OCI-LY7 (cell line): ENCODE measurements at regions not wholly inside any gene's neighbourhood (a gene's known extent, or its start where the extent isn't known, plus 50 kb on each side); places are given as distances from the start of the nearest gene placed in this dataset.

ENCODE experiments used
- BruUV-seq: library from RNA; stranded (reverse); fragments of 400-500 nt; replicated peaks from 2 replicates; lab custom pipeline; 2021; lab: Mats Ljungman, UMichigan
- CTCF ChIA-PET: fragments of 300-600 bp; sonication (Branson Sonifier 250); formaldehyde crosslinking; loops from one replicate; lab custom pipeline; 2022; ENCODE audit warnings: antibody characterized with exemption; ENCODE audit not compliant: unreplicated experiment; lab: Charles Lee
- POLR2A ChIA-PET: fragments of 300-600 bp; sonication (Branson Sonifier 250); formaldehyde crosslinking; loops from one replicate; lab custom pipeline; 2022; ENCODE audit warnings: antibody characterized with exemption; lab: Charles Lee
- DNase-seq: peaks from one replicate; pipeline ENCODE4 v3.0.0-alpha.2; 2015; ENCODE audit warnings: low spot score
- H2AFZ ChIP-seq: fragments of 200-600 bp; sonication (generic), shearing (Covaris generic); 2 replicates; pipeline ENCODE4 v1.6.1; 2014; ENCODE audit warnings: mild to moderate bottlenecking, antibody characterized with exemption, low read length, moderate library complexity
- H3K27ac ChIP-seq: fragments of 200-600 bp; sonication (generic); 2 replicates; pipeline ENCODE4 v1.5.1; 2014; ENCODE audit warnings: mixed run types, low read depth, mild to moderate bottlenecking, moderate library complexity, low read length, inconsistent platforms; ENCODE audit not compliant: poor library complexity, severe bottlenecking
- H3K36me3 ChIP-seq: fragments of 200-600 bp; sonication (generic); 2 replicates; pipeline ENCODE4 v1.6.1; 2014; ENCODE audit warnings: mild to moderate bottlenecking, antibody characterized with exemption, low read length, moderate library complexity, mixed read lengths; ENCODE audit not compliant: insufficient read depth
- H3K4me1 ChIP-seq: fragments of 200-600 bp; sonication (generic); 2 replicates; pipeline ENCODE4 v1.5.1; 2014; ENCODE audit warnings: mild to moderate bottlenecking, low read length; ENCODE audit not compliant: insufficient read depth, poor library complexity, severe bottlenecking
- H3K4me2 ChIP-seq: fragments of 200-600 bp; sonication (generic); 2 replicates; pipeline ENCODE4 v1.6.1; 2014; ENCODE audit warnings: mild to moderate bottlenecking, low read length
- H3K4me3 ChIP-seq: fragments of 200-600 bp; sonication (generic); 2 replicates; pipeline ENCODE4 v1.5.1; 2014; ENCODE audit warnings: mild to moderate bottlenecking, low read depth, low read length; ENCODE audit not compliant: poor library complexity, severe bottlenecking
- H3K79me2 ChIP-seq: fragments of 200-600 bp; sonication (generic); 2 replicates; pipeline ENCODE4 v1.6.1; 2016; ENCODE audit warnings: low read depth, mild to moderate bottlenecking, low read length, moderate library complexity, mixed read lengths; ENCODE audit not compliant: insufficient read depth
- H3K9me2 ChIP-seq: fragments of 200-600 bp; sonication (generic); 2 replicates; pipeline ENCODE4 v1.6.1; 2016; ENCODE audit warnings: mild to moderate bottlenecking, low read length, mixed read lengths; ENCODE audit not compliant: insufficient read depth
- H3K9me3 ChIP-seq: fragments of 200-600 bp; sonication (generic); 2 replicates; pipeline ENCODE4 v1.6.1; 2014; ENCODE audit warnings: mild to moderate bottlenecking, mixed run types, low read length, mixed read lengths
- H4K20me1 ChIP-seq: fragments of 200-600 bp; sonication (generic); 2 replicates; pipeline ENCODE4 v1.6.1; 2014; ENCODE audit warnings: mild to moderate bottlenecking, antibody characterized with exemption, low read length, moderate library complexity, mixed read lengths; ENCODE audit not compliant: insufficient read depth
- CTCF ChIP-seq: fragments of 200-600 bp; sonication (generic); conservative IDR thresholded peaks from 2 replicates; pipeline ENCODE4 v1.5.1; 2014; ENCODE audit warnings: mild to moderate bottlenecking, antibody characterized with exemption, low read length, moderate library complexity, mixed read lengths
- EZH2phosphoT487 ChIP-seq: fragments of 200-600 bp; sonication (generic); IDR thresholded peaks from 2 replicates; pipeline ENCODE4 v1.6.1; 2018; ENCODE audit warnings: low read depth, borderline replicate concordance, mild to moderate bottlenecking, mixed run types, antibody characterized with exemption, low read length, moderate library complexity, mixed read lengths
- intact Hi-C: fragments of 100-400 bp; cut with micrococcal nuclease; formaldehyde crosslinking; loops from one replicate; pipeline ENCODE4 v1.10.0; 2022; ENCODE audit not compliant: unreplicated experiment

GRCh38 chr14:53542732-53543131, 389.6 kb upstream of the DDHD1 start:
- intact Hi-C loops, result no loop called here
- Histone ChIP-seq H3K79me2 (no peaks in the 10 kb centered on the region), H3K27ac (no peak overlapping the region), H4K20me1 (no peaks in the 10 kb centered on the region), H3K4me1 (peaks cover 9% of the 10 kb centered on the region), H2AFZ (no peak overlapping the region), H3K4me2 (no peak overlapping the region), H3K36me3 (no peaks in the 10 kb centered on the region), H3K4me3 (no peak overlapping the region), H3K9me3 (no peaks in the 10 kb centered on the region), H3K9me2 (no peaks in the 10 kb centered on the region)
- ChIA-PET POLR2A (interaction anchor here (0.7 kb wide), 1 partner anchor 68 kb away, joined by 3 read pairs; no protein-coding TSS in a partner anchor), CTCF (no interaction called here)
- DNase-seq, result no peak
- BruUV-seq, result no TSS peak
- TF ChIP-seq EZH2phosphoT487 (no peak), CTCF (no peak)

- CTCF ChIA-PET, result no interaction called here
- H3K79me2 ChIP-seq, result no peaks in the 10 kb centered on the region
- no peak for DNase-seq
- POLR2A ChIA-PET, result interaction anchor here (0.7 kb wide), 1 partner anchor 407 kb away, joined by 3 read pairs; no protein-coding TSS in a partner anchor
- no TSS peak for BruUV-seq
- no peaks in the 10 kb centered on the region for H3K36me3 ChIP-seq
- TF ChIP-seq EZH2phosphoT487 (no peak), CTCF (no peak)
- H3K9me3 ChIP-seq, result no peaks in the 10 kb centered on the region
- no peaks in the 10 kb centered on the region for H3K9me2 ChIP-seq
- no peak overlapping the region for H3K4me2 ChIP-seq
- no peak overlapping the region for H3K27ac ChIP-seq
- no peaks in the 10 kb centered on the region for H4K20me1 ChIP-seq
- H2AFZ ChIP-seq, result no peak overlapping the region
- intact Hi-C loops, result no loop called here
- H3K4me3 ChIP-seq, result no peak overlapping the region
- H3K4me1 ChIP-seq, result peaks cover 11% of the 10 kb centered on the region
These were observed 388.3 kb upstream of the DDHD1 start for GRCh38 chr14:53541411-53541810.

GRCh38 chr14:53539489-53540126, 386.5 kb upstream of the DDHD1 start:
- Histone ChIP-seq H3K79me2 (no peaks in the 10 kb centered on the region), H3K9me3 (no peaks in the 10 kb centered on the region), H3K36me3 (no peaks in the 10 kb centered on the region), H3K9me2 (no peaks in the 10 kb centered on the region), H3K4me1 (peaks cover 15% of the 10 kb centered on the region), H4K20me1 (no peaks in the 10 kb centered on the region), H3K27ac (no peak overlapping the region), H3K4me3 (no peak overlapping the region), H2AFZ (peak overlapping the region; percentile 80), H3K4me2 (no peak overlapping the region; the same call in 1 of the 2 replicates)
- ChIA-PET POLR2A (interaction anchor here (0.6 to 0.9 kb wide), 2 partner anchors 30 to 279 kb away, joined by 3 read pairs; no protein-coding TSS in a partner anchor), CTCF (no interaction called here)
- no TSS peak for BruUV-seq
- TF ChIP-seq CTCF (peak; percentile 98), EZH2phosphoT487 (no peak)
- peak; percentile 78 for DNase-seq
- intact Hi-C loops, result loop anchor here (1.0 to 10.0 kb wide), 4 partner anchors 75 to 809 kb away; no protein-coding TSS in a partner anchor
